ENCODE measurements at regions not wholly inside any gene's neighbourhood (a gene's known extent, or its start where the extent isn't known, plus 50 kb on each side); places are given as distances from the start of the nearest gene placed in this dataset.

GRCh38 chr13:67841071-67841470 lies 610.9 kb upstream of the PCDH9 start:
- Mint-ChIP-seq H3K27me3 (ENCODE audit: insufficient read depth, unreplicated experiment) (no peaks in the 10 kb centered on the region), H3K4me1 (ENCODE audit: low read depth, unreplicated experiment) (no peaks in the 10 kb centered on the region), H3K36me3 (ENCODE audit: insufficient read depth, unreplicated experiment) (no peaks in the 10 kb centered on the region), H3K9me3 (ENCODE audit: unreplicated experiment) (no peaks in the 10 kb centered on the region), H3K27ac (ENCODE audit: unreplicated experiment) (no peak overlapping the region), H3K4me3 (ENCODE audit: unreplicated experiment) (no peak overlapping the region)
- POLR2A ChIA-PET: no interaction called here
- no peak overlapping the region for H3K4me3 ChIP-seq (ENCODE audit: low read depth, low read length)
- no peaks in the 10 kb centered on the region for H3K9me3 ChIP-seq
- CTCF ChIA-PET: interaction anchor here (0.6 kb wide), 1 partner anchor 274 kb away, joined by 3 read pairs; no protein-coding TSS in a partner anchor
- TF ChIP-seq, protein P1, sequence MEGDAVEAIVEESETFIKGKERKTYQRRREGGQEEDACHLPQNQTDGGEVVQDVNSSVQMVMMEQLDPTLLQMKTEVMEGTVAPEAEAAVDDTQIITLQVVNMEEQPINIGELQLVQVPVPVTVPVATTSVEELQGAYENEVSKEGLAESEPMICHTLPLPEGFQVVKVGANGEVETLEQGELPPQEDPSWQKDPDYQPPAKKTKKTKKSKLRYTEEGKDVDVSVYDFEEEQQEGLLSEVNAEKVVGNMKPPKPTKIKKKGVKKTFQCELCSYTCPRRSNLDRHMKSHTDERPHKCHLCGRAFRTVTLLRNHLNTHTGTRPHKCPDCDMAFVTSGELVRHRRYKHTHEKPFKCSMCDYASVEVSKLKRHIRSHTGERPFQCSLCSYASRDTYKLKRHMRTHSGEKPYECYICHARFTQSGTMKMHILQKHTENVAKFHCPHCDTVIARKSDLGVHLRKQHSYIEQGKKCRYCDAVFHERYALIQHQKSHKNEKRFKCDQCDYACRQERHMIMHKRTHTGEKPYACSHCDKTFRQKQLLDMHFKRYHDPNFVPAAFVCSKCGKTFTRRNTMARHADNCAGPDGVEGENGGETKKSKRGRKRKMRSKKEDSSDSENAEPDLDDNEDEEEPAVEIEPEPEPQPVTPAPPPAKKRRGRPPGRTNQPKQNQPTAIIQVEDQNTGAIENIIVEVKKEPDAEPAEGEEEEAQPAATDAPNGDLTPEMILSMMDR (IDR thresholded peaks at IDR 0.05; ENCODE audit: insufficient read depth in 1 of 2, low read depth in 1 of 2, low read length in 1 of 2, severe bottlenecking in 1 of 2, unreplicated experiment in 1 of 2): peak; percentile 17 to 38
- H3K36me3 ChIP-seq (ENCODE audit: control insufficient read depth, insufficient read depth, low read length): no peaks in the 10 kb centered on the region
- peak; percentile 37 to 47 for DNase-seq
- intact Hi-C loops (cut with micrococcal nuclease; ENCODE audit: unreplicated experiment): no loop called here
- H3K27me3 ChIP-seq (replicated peaks; ENCODE audit: control insufficient read depth, insufficient read depth, low read length): no peaks in the 10 kb centered on the region
- no peaks in the 10 kb centered on the region for H3K4me1 ChIP-seq
- BruUV-seq (replicated peaks): no TSS peak

DNA sequence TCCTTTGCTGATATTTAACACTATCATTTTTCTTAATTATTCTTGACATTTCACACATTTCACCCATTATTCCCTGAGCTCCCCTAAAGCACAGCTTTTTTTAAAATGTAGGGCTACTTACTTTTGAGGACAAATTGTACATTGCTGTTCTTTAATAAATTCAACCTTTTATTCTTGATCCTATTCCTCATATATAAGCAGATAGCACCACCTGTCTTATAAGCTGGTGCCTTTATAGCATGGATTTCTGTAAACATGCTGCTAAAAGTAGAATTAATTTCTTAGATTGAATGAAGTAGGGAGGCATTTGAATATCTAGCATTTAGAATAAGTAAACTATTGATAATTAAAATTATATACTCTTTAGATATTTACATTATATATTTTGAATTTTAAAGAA lies 603.4 kb upstream of the PCDH9 start:
- no peaks in the 10 kb centered on the region for H3K9me3 Mint-ChIP-seq (ENCODE audit: unreplicated experiment)
- Histone ChIP-seq H3K4me3 (ENCODE audit: low read depth, low read length) (no peak overlapping the region), H3K4me1 (no peaks in the 10 kb centered on the region), H3K27me3 (replicated peaks; ENCODE audit: control insufficient read depth, insufficient read depth, low read length) (no peaks in the 10 kb centered on the region), H3K36me3 (ENCODE audit: control insufficient read depth, insufficient read depth, low read length) (no peaks in the 10 kb centered on the region), H3K9me3 (no peaks in the 10 kb centered on the region)
- H3K36me3 Mint-ChIP-seq (ENCODE audit: insufficient read depth, unreplicated experiment): no peaks in the 10 kb centered on the region
- intact Hi-C loops (cut with micrococcal nuclease; ENCODE audit: unreplicated experiment): loop anchor here (5.0 kb wide), 1 partner anchor 96 kb away; no protein-coding TSS in a partner anchor
- H3K4me1 Mint-ChIP-seq (ENCODE audit: low read depth, unreplicated experiment): no peaks in the 10 kb centered on the region
- H3K27me3 Mint-ChIP-seq (ENCODE audit: insufficient read depth, unreplicated experiment): no peaks in the 10 kb centered on the region
- H3K27ac Mint-ChIP-seq (ENCODE audit: unreplicated experiment): no peak overlapping the region
- POLR2A ChIA-PET: no interaction called here
- no TSS peak for BruUV-seq (replicated peaks)
- DNase-seq: no peak
- no peak overlapping the region for H3K4me3 Mint-ChIP-seq (ENCODE audit: unreplicated experiment)
- TF ChIP-seq, protein P1 (IDR thresholded peaks at IDR 0.05; ENCODE audit: insufficient read depth in 1 of 2, low read depth in 1 of 2, low read length in 1 of 2, severe bottlenecking in 1 of 2, unreplicated experiment in 1 of 2): no peak
- CTCF ChIA-PET: no interaction called here

- Mint-ChIP-seq H3K27ac (ENCODE audit: unreplicated experiment) (no peak overlapping the region), H3K4me1 (ENCODE audit: low read depth, unreplicated experiment) (no peaks in the 10 kb centered on the region), H3K27me3 (ENCODE audit: insufficient read depth, unreplicated experiment) (no peaks in the 10 kb centered on the region), H3K36me3 (ENCODE audit: insufficient read depth, unreplicated experiment) (no peaks in the 10 kb centered on the region), H3K9me3 (ENCODE audit: unreplicated experiment) (no peaks in the 10 kb centered on the region), H3K4me3 (ENCODE audit: unreplicated experiment) (no peak overlapping the region)
- TF ChIP-seq, protein P1 (IDR thresholded peaks at IDR 0.05; ENCODE audit: insufficient read depth in 1 of 2, low read depth in 1 of 2, low read length in 1 of 2, severe bottlenecking in 1 of 2, unreplicated experiment in 1 of 2): no peak
- H3K4me3 ChIP-seq (ENCODE audit: low read depth, low read length): no peak overlapping the region
- BruUV-seq (replicated peaks): no TSS peak
- no peaks in the 10 kb centered on the region for H3K9me3 ChIP-seq
- H3K36me3 ChIP-seq (ENCODE audit: control insufficient read depth, insufficient read depth, low read length): no peaks in the 10 kb centered on the region
- ChIA-PET CTCF (no interaction called here), POLR2A (no interaction called here)
- intact Hi-C loops (cut with micrococcal nuclease; ENCODE audit: unreplicated experiment): loop anchor here (5.0 kb wide), 1 partner anchor 92 kb away; no protein-coding TSS in a partner anchor
- no peaks in the 10 kb centered on the region for H3K4me1 ChIP-seq
- no peak for DNase-seq
- H3K27me3 ChIP-seq (replicated peaks; ENCODE audit: control insufficient read depth, insufficient read depth, low read length): no peaks in the 10 kb centered on the region
Measured at GRCh38 chr13:67829641-67830040, 599.5 kb upstream of the PCDH9 start.

Measured in Caco-2 (cell line).